Amygdala (tissue), 56 donors: ENCODE measurements at regions not wholly inside any gene's neighbourhood (a gene's known extent, or its start where the extent isn't known, plus 50 kb on each side); places are given as distances from the start of the nearest gene placed in this dataset.
"Not testable (repeated sequence)": the region's sequence is repeated elsewhere in the genome, so short reads cannot be mapped to it uniquely, and the experiment has no call there.

Source experiments
- DNase-seq, 56 donors: peaks; one replicate each; lab custom pipeline; 2025; lab: John Stamatoyannopoulos, UW

DNA sequence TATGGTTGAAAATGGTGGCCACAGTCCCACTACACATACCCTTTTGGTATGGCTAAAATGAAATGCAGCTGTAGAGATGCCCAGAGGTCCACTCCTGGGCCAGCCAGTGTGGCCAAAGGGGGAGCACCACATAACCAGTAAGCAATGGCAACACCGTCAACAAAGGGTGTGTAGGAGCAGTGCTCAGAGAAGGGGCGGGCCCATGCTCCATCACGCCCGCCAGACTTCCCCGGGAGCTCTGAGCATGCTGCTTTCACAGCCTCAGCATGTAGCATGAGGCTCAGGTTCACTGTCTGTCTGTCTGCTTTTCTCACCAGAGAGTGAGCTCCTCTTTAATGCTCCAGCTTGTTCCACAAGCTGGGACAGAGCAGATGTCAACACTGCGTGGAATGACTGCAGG lies 537.6 kb downstream of the MATN1 start:
- DNase-seq: no peak

DNA sequence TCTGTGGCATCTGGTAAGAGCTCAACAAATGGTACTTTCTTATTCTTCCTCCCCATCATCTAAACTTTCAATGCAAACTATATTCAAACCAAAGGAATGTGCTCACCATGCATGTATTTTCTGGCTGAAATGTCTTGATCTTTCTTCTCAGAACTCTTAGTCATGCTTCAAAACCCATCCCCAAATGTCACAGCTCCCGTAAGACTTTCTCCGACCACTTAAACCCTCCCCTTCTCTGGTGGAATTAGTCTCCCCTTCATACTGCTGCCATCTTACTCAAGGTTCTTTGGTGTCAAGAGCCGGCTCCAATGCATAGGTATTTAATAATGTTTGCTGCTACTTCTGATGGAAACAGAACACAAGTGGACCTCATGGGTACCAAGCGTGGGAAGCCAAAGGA lies 538.1 kb downstream of the MATN1 start:
- no peak for DNase-seq

DNA sequence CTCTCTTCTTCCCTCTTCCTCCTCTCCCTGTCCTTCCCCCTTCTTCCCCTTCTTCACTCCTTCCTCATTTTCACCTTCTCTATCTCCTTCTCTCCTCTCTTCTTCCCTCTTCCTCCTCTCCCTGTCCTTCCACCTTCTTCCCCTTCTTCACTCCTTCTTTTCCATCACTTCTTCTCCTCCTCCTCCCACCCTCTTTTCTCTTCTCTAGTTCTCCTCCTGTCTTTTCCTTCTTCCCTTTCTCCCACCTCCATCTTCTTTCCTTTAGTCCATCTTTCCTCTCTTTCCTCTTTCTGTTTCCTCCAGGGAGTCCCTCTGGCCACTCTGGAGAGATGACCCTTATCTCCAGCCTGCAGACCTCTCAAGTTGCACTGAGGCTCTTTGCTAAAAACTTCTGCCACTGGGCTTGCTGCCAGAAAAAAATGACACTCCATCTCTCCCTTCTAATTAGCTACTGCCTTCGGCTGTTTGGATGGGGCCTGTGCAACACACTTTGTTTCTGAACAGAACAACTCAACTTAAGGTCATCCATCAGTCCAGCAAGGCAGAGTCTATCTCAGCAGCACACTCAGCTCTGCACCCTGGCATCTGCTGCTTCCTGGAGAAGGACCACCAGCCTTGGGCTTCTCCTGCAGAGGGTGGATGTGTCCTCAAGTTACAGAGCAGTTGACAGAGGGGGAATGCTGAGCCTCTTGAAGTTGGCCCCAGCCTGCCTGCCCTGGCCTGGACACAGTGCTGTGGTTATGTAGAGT lies 538.8 kb downstream of the MATN1 start:
- no peak for DNase-seq

DNA sequence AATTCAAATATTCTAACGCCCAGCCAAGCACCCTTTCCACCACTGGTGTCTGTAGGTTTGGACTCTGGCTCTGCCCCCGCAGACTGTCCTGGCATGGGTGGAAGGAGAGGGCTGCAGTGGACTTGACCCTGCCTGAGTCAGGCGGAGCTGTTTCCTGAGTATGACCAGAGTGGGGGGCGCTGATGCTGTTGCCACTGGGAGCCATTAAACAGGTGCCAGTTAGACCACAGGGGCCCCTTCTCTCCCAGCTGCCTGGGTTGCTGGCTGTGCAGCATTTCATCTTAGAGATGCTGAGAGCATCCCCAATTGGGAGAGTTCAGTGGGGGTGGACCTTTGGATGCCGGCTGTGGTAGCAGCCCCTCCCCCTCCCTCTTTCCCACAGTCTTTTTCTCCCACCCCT lies 539.5 kb downstream of the MATN1 start:
- no peak for DNase-seq

DNA sequence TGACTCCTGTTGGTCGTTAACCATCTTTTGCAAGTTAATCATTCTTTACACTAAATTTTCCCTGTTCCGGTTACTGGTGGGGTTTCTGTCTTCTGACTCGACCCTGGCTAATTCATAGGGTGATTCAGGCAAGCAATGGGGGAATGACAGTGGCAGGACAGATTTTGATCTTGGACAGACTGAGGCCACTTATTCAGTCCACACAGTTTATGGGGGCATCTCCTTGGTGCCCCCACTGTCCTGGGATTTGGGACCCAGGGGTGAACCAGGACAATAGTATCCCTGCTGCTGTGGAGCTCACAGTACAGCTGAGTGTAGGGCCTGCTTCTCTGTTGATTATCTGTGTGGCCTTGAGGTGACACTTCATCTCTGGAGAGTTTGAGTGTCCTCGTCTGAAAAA lies 540.4 kb downstream of the MATN1 start:
- no peak for DNase-seq

DNA sequence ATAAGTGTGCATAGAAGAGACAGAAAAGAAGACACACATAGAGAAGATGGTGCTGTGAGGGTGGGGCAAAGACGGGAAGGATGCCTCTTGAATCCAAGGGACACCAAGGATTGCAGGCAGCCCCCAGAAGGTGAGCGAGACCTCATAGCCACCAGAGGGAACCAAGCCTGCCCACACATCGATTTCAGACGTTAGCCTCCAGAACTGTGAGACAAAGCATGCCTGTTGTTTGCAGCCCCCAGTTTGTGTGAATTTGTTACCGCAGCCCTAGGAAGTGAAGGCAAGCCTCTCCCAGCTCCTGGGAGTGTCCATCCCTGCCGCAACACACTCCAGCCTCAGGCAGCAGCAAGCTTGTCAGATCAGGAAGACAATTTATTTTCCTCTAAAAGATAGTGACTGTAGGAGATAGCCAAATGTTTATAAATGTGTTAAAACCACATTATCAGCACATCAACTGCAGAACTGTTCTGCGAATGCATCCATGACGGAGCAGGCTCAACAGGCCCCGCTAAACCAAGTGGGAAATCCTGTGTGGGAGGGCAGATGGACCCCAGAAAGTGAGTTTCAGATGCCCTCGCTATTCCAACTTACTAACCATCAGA lies 543.3 kb downstream of the MATN1 start:
- no peak for DNase-seq

DNA sequence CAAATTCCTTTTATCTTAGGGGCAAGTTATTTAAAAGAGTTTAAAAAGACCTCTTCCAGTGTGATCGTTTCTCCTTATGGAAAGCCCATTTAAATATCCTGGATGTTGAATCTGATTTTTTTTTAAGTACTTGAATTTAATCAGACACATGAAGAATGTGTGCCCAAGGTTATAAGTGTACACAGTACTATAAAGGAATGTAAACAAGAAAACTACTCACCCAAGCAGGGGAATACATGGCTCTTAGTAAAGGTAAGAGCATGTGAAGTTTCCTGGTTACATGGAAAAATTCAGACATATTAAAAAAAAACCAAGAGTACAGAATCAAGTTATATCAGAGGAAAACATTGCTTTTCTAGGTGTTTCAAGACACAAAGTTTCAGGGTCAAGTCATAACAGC lies 546.9 kb downstream of the MATN1 start:
- no peak for DNase-seq

DNA sequence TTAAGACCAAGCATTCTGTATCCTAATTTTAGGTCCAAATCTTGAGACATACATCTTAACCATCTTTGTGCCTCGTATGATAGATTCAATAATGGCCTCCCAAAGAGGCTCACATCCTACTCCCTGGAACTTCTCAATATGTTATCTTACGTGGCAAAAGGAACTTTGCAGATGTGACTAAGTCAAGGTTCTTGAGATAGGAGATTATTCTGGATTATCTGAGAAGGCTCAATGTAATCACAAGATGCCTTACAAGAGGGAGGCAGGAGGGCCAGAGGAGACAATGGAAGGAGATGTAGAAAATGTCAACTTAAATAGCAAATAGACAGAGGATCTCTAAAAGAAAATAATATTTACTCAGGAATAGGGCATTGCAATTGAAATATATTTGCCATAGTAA lies 548.9 kb downstream of the MATN1 start:
- DNase-seq: no peak

DNA sequence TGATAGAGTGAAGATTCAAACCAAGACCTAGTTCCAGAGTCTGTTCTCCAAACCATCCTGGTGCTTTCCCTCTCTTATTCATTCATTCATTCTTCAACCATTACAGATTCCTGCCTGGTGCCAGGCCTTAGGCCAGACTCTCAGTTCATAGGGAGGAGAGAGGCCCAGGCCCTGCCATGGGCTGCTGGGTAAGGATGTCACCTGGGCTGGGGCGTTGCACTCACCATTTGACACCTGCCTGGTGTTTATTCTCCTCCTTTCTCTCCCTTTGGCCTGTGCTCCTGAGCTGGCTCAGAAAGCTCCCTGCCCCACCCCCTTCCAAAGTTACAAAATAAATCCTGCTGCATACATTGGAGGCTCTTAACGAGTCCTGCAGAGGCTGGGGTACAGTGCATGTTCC lies 549.8 kb downstream of the MATN1 start:
- DNase-seq: no peak

DNA sequence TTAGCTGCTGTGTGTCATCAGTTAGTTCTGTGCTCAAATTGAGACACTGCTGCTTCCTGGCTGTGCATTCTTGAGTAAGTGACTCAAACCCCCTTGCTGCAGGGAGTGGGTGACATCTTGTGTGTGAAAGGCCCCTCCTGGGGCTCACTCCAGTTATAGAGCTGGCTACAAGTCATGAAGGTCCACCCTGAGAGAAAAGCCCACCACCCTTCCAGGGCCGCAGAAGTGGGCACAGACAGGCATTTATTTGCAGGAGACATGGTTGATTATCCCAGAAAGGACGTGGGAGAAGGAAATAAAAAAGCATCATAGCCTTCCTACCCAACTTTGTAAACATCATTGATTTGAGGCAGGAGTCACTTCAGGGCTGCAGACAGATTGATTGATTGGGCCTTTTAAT lies 550.6 kb downstream of the MATN1 start:
- DNase-seq: no peak

DNA sequence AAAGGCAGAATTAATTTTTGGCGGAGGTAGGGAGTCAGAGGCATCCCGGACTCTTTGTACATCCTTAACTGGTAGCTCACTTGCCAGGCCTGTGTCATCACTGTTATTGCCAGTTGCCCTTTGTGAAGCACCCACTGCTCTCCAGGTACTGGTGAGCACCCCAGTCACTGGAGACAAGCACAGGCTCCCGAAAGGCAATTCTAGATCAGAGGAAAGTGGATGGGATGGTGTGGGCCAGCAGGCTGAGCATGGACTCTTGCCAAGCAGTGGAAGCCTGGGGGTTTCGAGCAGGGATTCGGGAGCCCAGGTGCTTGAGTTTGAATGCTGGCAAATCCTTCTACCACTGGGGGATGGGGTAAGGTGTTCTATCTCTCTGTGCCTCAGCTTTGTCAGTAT lies 551.1 kb downstream of the MATN1 start:
- DNase-seq: no peak

DNA sequence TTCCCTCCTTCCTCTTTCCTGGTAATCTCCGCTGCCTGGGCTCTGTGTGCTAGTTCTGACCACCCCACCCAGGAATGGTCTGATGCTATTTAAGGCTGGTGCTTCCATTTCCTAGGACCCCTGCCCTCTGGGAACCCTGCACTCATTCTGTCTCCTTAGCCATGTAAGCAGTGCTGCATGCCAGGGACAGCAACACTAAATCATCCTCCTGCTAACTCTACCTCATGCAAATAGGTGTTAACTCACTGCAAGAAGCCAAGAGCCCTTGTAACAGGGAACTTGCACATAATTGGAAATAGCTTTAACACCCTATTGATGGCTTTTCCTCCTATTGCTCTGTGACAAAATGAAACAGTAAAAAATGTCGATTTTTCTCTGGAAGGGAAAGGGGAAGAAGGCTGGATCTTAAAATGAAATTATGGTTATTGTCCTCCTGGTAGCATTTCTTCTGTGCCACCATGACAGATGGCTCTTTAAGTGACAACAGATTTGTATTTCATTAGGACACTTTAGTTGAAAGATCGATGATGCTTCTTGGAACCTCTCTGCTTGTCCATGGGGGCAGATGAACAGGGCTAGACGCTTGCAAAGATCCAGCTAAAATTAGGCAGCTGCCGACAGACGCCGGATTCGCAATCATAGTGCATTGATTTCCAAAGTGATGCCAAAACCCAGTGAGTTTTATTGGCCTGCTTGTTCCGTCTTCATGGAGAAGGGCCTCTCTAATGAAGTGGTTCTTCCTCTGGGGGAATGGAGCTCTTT lies 551.7 kb downstream of the MATN1 start:
- DNase-seq: no peak

DNA sequence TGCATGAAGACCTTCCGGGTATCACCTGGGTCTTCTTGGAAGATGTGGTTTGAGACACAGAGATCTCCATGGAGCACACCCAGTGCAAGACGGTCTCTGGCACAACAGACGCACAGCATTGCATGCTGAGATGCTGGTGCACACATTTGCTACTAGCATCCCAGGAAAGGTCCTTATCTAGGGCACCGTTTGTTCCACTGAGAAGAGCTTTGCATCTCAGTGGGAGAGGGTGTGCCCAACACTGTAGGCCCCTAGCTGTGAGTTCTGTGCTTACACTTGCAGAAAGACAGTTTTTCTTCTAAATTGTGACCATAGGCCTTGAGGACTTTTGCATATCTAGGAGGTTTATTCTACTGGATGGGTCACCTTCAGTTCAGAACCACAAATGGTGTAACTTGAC lies 554.1 kb downstream of the MATN1 start:
- no peak for DNase-seq

DNA sequence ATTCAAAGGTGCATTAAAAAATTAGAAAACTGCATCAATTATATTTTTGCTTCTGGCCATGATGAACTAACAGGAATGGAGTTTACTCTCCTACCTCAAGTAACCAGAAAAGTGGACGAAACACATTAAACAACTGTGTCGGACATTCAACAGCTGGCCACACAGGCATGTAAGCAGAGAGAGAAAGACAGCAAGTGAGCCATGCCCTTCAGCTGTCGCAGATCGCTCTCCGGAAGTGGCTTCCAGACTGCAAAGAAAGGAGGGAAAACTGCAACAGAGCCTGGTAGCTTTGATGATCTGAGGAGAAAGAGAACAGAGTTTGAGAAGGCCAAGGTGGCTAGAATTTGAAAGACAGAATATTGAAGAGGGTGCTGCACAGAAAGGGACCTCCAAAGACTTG lies 557.2 kb downstream of the MATN1 start:
- DNase-seq: no peak

DNA sequence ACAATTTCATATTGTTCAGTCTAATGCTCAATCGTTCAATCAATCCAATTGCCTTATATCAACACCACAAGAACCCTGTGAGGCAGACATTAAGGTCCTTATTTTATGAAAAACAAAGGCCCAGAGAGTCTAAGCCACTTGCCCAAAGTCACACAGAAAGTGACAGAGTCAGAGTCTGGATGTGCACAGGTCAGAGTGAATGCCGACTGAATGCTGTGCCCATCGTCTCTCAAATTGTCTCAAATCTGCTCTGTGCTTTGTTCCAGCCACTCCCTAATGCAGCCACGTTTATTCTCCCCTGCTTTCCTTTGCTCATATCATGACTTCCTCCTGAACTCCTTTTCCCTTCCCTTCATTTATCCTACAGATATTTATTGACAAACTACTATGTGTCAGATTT lies 558.3 kb downstream of the MATN1 start:
- DNase-seq: no peak

DNA sequence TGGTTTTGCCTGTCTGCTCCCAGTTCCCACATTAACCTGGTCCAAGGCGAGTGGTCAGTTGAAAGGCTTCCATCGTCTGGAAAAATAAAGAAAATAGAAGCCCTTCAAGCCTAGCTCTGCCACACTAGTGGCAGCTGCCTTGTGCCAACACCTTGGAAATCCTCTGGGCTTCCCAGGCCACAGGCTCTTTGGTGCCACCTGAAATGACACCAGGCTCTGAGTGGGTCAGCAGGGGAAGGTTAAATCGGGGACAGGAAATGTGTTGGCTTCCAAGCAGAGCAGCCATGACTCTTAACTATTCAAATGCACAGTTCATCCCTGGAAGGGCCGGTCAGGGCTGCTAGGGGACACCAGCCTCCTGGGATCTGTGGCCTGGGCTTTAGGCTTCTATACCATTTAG lies 558.7 kb downstream of the MATN1 start:
- no peak for DNase-seq

DNA sequence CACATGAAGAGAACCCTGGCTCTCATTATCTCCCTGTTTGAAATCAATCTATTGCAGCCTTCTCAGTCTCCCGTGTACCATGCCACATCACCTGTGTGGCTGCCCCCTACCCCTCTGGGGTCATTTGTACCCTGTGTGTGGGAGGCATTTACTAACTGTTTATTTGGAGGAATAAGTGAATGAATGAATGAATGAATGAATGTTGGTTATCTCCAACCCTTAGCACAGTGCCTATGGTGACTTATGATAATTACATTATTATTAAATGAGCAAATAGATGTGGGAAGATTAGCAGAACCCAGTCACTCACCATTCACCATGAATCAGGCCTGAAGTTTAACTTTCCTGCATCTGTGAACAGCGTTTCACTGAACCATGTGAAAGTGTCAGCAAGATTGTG lies 560.8 kb downstream of the MATN1 start:
- no peak for DNase-seq

DNA sequence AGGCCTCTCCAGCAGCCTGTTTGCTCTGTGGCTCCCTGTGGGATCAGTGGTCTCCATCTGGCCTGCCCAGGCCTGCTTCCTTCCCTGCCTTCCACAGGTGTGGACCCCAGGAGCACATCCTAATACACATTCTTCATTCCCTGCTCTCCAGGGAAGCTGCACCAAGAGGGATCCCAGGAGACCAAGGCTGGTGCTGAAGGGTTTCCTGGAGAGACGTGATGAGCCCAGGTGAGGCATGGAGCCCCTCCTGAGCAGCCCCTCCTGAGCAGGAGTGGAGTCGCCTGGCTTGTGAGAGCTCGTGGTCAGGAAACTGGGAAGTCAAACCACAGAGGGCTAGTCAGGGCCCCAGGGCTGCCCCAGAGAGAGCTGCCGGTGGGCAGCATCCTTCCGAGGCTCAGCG lies 561.4 kb downstream of the MATN1 start:
- no peak for DNase-seq

DNA sequence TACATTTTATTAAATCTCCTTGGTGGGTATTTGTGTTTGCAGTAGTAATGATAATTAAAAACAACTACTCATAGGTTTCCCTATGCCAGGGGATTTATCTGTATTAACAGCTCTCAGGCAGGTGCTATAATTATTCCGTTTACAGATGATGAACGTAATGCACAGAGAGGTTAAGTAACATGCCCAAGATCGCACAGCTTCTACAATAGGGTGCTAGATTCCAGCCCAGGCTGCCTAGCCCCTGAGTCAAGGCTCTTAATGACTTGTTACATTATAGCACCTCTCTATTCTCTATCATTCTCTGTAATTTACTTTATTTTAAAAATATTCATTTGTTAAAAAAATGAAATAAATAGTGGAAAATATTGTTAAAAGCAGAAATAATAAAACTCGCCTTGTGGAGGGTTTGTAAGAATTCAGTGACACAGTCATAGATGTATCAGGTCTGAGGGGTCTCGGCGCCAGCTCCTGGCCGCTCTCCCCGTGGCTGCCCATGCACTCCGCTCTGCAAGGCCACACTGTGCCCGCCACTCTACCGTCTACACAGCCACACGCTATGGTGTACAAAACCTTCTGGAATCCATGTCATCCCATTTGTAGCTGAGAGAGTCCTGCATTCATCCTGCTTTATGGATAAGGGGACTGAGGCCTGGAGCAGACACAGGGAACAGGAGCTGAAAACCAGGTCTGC lies 562.2 kb downstream of the MATN1 start:
- DNase-seq: no peak

DNA sequence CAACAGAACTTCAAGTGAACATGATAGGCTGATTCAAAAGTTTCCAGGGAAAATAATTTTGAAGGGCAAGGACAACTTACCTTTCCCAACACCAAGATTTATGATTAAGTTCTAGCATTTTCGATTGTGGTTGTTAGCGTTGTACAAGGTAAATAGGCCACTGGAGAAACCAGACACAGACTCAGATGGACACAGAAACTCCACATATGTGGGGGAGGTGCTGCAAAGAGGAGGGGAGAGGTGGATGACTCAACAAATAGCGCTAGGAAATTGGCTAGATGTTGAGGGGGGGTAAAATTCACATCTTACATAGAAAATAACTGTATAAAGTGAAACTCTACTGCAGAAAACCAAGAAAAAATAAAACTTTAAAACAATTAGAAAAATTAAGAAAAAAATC lies 564.4 kb downstream of the MATN1 start:
- DNase-seq: no peak

DNA sequence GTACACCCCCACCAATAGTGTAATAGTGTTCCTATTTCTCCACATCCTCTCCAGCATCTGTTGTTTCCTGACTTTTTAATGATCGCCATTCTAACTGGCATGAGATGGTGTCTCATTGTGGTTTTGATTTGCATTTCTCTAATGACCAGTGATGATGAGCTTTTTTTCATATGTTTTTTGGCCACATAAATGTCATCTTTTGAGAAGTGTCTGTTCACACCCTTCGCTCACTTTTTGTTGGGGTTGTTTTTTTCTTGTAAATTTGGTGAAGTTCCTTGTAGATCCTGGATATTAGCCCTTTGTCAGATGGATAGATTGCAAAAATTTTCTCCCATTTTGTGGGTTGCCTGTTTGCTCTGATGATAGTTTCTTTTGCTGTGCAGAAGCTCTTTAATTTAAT lies 567.7 kb downstream of the MATN1 start:
- not testable (repeated sequence) for DNase-seq
